GM12892 (cell line): ENCODE measurements at regions not wholly inside any gene's neighbourhood (a gene's known extent, or its start where the extent isn't known, plus 50 kb on each side); places are given as distances from the start of the nearest gene placed in this dataset.

Source experiments
- DNase-seq: peaks from one replicate; pipeline ENCODE4 v3.0.0; 2011; ENCODE audit not compliant: insufficient read length
- FAIRE-seq: peaks from 2 replicates; lab custom pipeline; 2011; peaks lifted over from hg19 to GRCh38; lab: Jason Lieb, UNC
- POLR2A ChIP-seq: IDR thresholded peaks from 2 replicates; pipeline ENCODE4 v1.6.1; 2011; ENCODE audit warnings: low read depth, low read length, control low read depth
- POLR2AphosphoS5 ChIP-seq: IDR thresholded peaks from 2 replicates; pipeline ENCODE4 v1.6.1; 2011; ENCODE audit warnings: low read depth, low read length, control low read depth
- TAF1 ChIP-seq: IDR thresholded peaks from 2 replicates; pipeline ENCODE4 v1.6.1; 2011; ENCODE audit warnings: low read depth, mild to moderate bottlenecking, control low read depth, low read length, borderline replicate concordance

- TF ChIP-seq POLR2A (no peak), TAF1 (no peak), POLR2AphosphoS5 (no peak)
- FAIRE-seq (no peak), DNase-seq (no peak)
These were observed 101.5 kb upstream of the MTPN start for GRCh38 chr7:136078630-136079029.

GRCh38 chr7:136076954-136077353 is 99.8 kb upstream of the MTPN start:
- no peak for TF ChIP-seq POLR2A
- TF ChIP-seq POLR2AphosphoS5, result no peak
- TF ChIP-seq TAF1, result no peak
- FAIRE-seq (no peak), DNase-seq (no peak)

DNA sequence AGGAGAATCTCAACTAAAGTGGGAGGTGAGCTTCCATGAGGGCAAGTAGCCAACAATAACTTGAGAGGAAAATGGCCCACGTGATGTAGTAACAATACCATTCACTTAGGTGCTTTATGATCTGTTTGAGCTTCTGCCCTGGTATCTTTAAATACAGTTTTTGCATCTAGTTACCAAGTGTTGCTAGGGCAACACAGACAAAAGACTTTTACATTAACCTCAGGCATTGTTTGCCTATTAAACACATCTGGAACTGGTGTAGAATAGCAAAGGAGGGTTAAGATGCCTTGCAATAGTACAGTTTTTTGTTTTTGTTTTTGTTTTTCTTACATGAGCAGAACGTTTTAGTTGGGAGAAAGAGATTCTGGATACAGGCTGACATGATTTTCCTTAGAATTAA is 97.7 kb upstream of the MTPN start:
- TF ChIP-seq POLR2AphosphoS5 (no peak), TAF1 (no peak), POLR2A (no peak)
- DNase-seq (no peak), FAIRE-seq (no peak)

DNA sequence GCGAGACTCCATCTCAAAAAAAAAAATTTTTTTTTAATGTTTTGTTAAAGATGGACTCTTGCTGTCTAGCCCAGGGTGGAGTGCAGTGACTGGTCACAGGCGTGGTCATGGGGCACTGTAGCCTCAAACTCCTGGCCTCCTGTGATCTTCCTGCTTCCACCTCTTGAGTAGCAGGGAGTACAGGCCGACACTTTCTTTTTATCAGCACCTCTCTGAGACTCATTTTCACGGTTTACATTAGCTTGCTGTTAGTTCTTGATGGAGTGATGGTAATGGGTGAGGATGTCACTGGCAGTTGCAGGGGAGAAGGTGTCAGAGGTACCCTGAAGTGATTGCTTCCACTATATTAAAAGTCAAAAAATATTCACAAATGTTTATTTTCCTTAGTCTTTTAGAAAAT is 95.3 kb upstream of the MTPN start:
- FAIRE-seq (no peak), DNase-seq (no peak)
- TF ChIP-seq POLR2AphosphoS5 (no peak), POLR2A (no peak), TAF1 (no peak)

GRCh38 chr7:136070736-136071505 is 93.8 kb upstream of the MTPN start:
- FAIRE-seq (no peak), DNase-seq (no peak)
- TF ChIP-seq TAF1 (no peak), POLR2AphosphoS5 (no peak), POLR2A (no peak)

GRCh38 chr7:136069840-136070529 is 92.8 kb upstream of the MTPN start:
- DNase-seq (no peak), FAIRE-seq (no peak)
- no peak for TF ChIP-seq POLR2A
- TF ChIP-seq POLR2AphosphoS5, result no peak
- no peak for TF ChIP-seq TAF1

- DNase-seq (no peak), FAIRE-seq (no peak)
- TF ChIP-seq TAF1 (no peak), POLR2A (no peak), POLR2AphosphoS5 (no peak)
These were observed 90.1 kb upstream of the MTPN start for GRCh38 chr7:136067277-136067676.

- DNase-seq, result no peak
These were observed 89.4 kb upstream of the MTPN start for GRCh38 chr7:136066304-136067143.

GRCh38 chr7:136064627-136065237 is 87.6 kb upstream of the MTPN start:
- TF ChIP-seq POLR2AphosphoS5 (no peak), POLR2A (no peak), TAF1 (no peak)
- FAIRE-seq (no peak), DNase-seq (no peak)

More at GRCh38 chr7:136066304-136067143, 89.4 kb upstream of the MTPN start:
- TF ChIP-seq POLR2A, result no peak
- no peak for TF ChIP-seq TAF1
- TF ChIP-seq POLR2AphosphoS5, result no peak
- FAIRE-seq, result no peak

DNA sequence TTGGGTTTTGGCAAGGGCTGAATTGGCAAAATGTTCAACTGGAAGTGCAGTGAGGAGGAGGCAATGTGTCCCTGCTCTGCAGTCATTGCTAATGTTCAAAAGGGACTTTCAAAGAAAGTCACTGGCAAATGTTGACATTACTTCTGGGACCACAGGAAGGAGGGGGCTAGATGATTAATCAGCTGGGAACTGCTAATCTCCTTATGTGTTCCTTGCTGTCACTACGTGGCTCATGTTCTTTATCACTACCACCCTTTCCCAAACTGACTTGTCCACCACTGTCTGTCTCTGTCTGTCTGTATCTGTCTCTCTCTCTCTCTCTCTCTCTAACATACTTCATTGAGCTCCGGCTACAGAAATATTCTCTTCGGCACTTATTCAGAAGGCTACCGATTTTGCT is 86.9 kb upstream of the MTPN start:
- no peak for TF ChIP-seq POLR2A
- no peak for TF ChIP-seq POLR2AphosphoS5
- no peak for TF ChIP-seq TAF1
- no peak for FAIRE-seq
- DNase-seq, result no peak

DNA sequence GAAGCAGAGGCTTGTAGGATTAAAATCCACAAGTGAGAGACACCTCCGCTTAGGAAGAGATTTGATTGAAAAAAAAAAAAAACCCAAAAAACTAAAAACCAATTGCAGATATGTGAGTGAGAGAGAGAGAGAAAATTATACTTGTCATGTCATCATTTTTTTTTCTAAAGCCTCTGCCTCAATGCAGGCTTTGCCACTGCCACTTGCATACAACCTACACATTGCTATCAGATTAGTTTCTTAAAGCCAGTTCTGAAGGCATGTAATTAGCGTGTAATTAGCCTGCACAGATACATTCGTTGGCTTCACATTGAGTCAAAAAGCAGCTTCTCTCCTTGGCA is 86.1 kb upstream of the MTPN start:
- FAIRE-seq (no peak), DNase-seq (no peak)
- TF ChIP-seq TAF1 (no peak), POLR2AphosphoS5 (no peak), POLR2A (no peak)
